Progenitor cell of endocrine pancreas (in vitro differentiated cells): ENCODE measurements at regions not wholly inside any gene's neighbourhood (a gene's known extent, or its start where the extent isn't known, plus 50 kb on each side); places are given as distances from the start of the nearest gene placed in this dataset.

ENCODE experiments used
- DNase-seq: peaks from one replicate; pipeline ENCODE4 v3.0.0; 2021; ENCODE audit warnings: low spot score; ENCODE audit not compliant: unreplicated experiment
- H3K27ac Mint-ChIP-seq: 2 replicates; pipeline ENCODE4 v1.8.0; 2021; ENCODE audit warnings: mild to moderate bottlenecking, moderate library complexity, mixed read lengths
- H3K27me3 Mint-ChIP-seq: 2 replicates; pipeline ENCODE4 v1.8.0; 2021; ENCODE audit warnings: mixed read lengths
- H3K36me3 Mint-ChIP-seq: 2 replicates; pipeline ENCODE4 v1.8.0; 2022; ENCODE audit warnings: mixed read lengths; ENCODE audit not compliant: insufficient read depth
- H3K4me1 Mint-ChIP-seq: 2 replicates; pipeline ENCODE4 v1.8.0; 2021; ENCODE audit warnings: low read depth, mixed read lengths
- H3K4me3 Mint-ChIP-seq: 2 replicates; pipeline ENCODE4 v1.8.0; 2021; ENCODE audit warnings: low read depth, mild to moderate bottlenecking, moderate library complexity, mixed read lengths
- H3K9me3 Mint-ChIP-seq: 2 replicates; pipeline ENCODE4 v1.8.0; 2021; ENCODE audit warnings: low read depth, mixed read lengths
- TF ChIP-seq, protein P1 (sequence below): fragments of 200-600 bp; sonication (generic); IDR thresholded peaks from one replicate; pipeline ENCODE4 v1.5.0; 2021; ENCODE audit warnings: antibody characterized with exemption, mild to moderate bottlenecking; ENCODE audit not compliant: unreplicated experiment

DNA sequence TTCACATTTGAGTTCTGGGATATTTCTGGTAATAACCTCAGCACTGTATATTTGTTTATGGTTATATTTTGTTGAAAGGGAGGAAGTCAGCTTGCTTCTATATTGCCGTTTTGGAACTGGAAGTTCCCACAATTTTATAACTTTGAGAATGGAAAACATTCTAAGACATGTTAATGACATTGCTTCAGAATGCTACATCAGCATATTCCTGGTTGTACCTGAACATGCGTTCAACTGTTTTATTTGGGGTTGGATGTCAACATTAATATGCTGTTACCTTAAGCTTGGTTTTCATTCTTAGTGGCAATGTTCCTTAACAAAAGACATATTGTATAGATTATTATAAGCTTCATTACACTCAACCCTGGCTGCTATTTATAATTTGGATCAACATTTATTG is 489.4 kb upstream of the MAGEB18 start:
- H3K9me3 Mint-ChIP-seq, result peaks cover 35% of the 10 kb centered on the region
- TF ChIP-seq, protein P1, sequence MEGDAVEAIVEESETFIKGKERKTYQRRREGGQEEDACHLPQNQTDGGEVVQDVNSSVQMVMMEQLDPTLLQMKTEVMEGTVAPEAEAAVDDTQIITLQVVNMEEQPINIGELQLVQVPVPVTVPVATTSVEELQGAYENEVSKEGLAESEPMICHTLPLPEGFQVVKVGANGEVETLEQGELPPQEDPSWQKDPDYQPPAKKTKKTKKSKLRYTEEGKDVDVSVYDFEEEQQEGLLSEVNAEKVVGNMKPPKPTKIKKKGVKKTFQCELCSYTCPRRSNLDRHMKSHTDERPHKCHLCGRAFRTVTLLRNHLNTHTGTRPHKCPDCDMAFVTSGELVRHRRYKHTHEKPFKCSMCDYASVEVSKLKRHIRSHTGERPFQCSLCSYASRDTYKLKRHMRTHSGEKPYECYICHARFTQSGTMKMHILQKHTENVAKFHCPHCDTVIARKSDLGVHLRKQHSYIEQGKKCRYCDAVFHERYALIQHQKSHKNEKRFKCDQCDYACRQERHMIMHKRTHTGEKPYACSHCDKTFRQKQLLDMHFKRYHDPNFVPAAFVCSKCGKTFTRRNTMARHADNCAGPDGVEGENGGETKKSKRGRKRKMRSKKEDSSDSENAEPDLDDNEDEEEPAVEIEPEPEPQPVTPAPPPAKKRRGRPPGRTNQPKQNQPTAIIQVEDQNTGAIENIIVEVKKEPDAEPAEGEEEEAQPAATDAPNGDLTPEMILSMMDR, result no peak

DNA sequence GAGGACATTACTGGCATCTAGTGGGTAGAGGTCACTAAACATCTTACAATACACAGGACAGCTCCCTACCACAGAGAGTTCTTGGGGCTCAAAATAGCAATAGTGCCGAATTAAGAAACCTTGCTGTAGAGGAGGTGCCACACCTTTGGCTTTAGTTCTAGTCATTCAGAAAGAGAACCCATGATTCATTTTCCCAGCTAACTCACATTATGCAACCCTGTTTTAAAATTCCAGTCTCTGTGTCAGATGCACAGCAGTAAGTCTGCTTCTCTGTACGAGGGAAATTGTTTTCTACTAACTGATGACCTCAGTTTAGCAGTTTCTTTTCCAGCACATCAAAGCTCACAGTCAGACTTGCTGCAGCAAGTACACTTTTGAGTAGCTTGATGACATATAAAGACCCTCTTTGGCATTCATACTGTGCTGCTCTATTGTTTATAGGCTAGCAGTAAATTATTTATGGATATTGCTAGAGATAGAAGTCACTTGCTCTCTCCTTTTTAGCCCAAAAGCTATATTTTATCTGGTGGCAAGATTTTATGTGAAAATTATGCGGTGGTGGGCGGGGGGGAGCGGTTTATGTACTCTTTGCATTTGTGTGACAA is 487.8 kb upstream of the MAGEB18 start:
- Mint-ChIP-seq H3K27ac (no peak overlapping the region), H3K36me3 (no peaks in the 10 kb centered on the region), H3K9me3 (peaks cover 37% of the 10 kb centered on the region), H3K27me3 (no peaks in the 10 kb centered on the region), H3K4me3 (no peak overlapping the region), H3K4me1 (no peaks in the 10 kb centered on the region)
- TF ChIP-seq, protein P1, result no peak
- DNase-seq, result no peak

More for the DNA sequence above, 489.4 kb upstream of the MAGEB18 start:
- Mint-ChIP-seq H3K27me3 (no peaks in the 10 kb centered on the region), H3K4me1 (no peaks in the 10 kb centered on the region), H3K36me3 (no peaks in the 10 kb centered on the region), H3K4me3 (no peak overlapping the region), H3K27ac (no peak overlapping the region)
- DNase-seq, result no peak

DNA sequence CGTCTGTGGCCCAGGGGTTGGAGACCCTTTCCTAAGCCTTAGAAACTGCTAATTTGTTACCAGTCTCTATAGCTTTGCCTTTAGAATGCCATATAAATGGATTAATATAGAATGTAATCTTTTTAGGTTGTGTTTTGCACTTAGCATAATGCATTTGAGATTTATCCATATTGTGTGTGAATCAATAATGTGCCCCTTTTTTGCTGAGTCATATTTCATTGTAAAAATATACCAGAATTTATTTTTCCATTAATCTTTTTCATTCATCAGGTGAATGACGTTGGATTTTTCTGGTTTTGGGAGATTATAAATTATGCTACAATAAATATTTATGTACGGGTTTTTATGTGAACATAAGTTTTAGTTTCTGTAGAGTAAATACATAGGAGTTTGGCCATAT is 478.8 kb upstream of the MAGEB18 start:
- Mint-ChIP-seq H3K27ac (no peak overlapping the region), H3K4me1 (no peaks in the 10 kb centered on the region), H3K36me3 (no peaks in the 10 kb centered on the region), H3K27me3 (no peaks in the 10 kb centered on the region), H3K9me3 (peaks cover 17% of the 10 kb centered on the region), H3K4me3 (no peak overlapping the region)
- TF ChIP-seq, protein P1, result no peak
- DNase-seq, result no peak

DNA sequence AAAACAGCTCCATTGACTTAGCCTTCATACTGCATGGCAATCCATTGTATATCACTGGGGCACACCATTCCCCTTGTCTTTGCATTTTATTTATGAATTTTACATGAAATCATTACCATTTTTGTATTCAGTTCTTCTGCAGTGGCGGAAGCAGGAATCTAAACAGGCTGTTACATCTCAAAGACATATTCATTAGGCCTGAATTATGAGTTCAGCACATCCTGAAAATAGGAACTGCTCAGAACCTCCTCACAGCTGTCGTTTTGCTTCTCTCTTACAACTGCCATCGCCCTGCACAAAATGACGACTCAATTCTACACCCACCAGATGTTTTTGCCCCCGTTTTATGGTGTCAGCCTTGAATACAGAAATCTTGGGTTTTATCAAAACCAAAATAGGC is 474.4 kb upstream of the MAGEB18 start:
- H3K27ac Mint-ChIP-seq, result no peak overlapping the region
- DNase-seq, result no peak
- H3K4me3 Mint-ChIP-seq, result no peak overlapping the region
- TF ChIP-seq, protein P1, result no peak
- H3K4me1 Mint-ChIP-seq, result no peaks in the 10 kb centered on the region
- H3K27me3 Mint-ChIP-seq, result no peaks in the 10 kb centered on the region
- no peaks in the 10 kb centered on the region for H3K36me3 Mint-ChIP-seq
- peaks cover 18% of the 10 kb centered on the region for H3K9me3 Mint-ChIP-seq

DNA sequence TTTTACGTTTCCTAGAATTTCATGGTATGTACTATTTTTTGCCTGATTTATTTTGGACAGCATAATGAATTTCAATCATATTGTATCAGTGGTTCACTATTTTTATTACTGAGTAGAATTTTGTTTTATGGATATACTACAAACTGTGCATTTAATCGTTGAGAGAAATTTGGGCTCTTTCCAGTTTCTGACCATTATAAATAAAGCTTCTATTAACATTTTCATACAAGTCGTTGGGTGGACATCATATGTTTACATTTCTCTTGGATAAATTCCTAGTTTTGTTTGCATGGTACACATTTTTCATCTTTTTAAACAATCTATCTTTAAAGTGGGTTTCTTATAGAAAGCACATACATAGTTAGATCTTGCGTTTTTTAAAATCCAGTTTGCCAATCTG is 472.7 kb upstream of the MAGEB18 start:
- TF ChIP-seq, protein P1, result no peak
- H3K36me3 Mint-ChIP-seq, result no peaks in the 10 kb centered on the region
- no peak for DNase-seq

More for the DNA sequence above, 472.7 kb upstream of the MAGEB18 start:
- Mint-ChIP-seq H3K4me1 (no peaks in the 10 kb centered on the region), H3K4me3 (no peak overlapping the region), H3K27ac (no peak overlapping the region), H3K9me3 (peaks cover 18% of the 10 kb centered on the region), H3K27me3 (no peaks in the 10 kb centered on the region)
